ENCODE measurements at regions not wholly inside any gene's neighbourhood (a gene's known extent, or its start where the extent isn't known, plus 50 kb on each side); places are given as distances from the start of the nearest gene placed in this dataset.

- Mint-ChIP-seq H3K4me1 (ENCODE audit: low read depth) (no peaks in the 10 kb centered on the region), H3K36me3 (ENCODE audit: low read depth) (no peaks in the 10 kb centered on the region), H3K9me3 (no peaks in the 10 kb centered on the region), H3K27ac (no peak overlapping the region), H3K27me3 (ENCODE audit: low read depth) (no peaks in the 10 kb centered on the region), H3K4me3 (no peak overlapping the region)
- DNase-seq (ENCODE audit: low spot score): no peak
Measured at GRCh38 chr16:86965331-86965730, 351.9 kb downstream of the C16orf95 start.

DNA sequence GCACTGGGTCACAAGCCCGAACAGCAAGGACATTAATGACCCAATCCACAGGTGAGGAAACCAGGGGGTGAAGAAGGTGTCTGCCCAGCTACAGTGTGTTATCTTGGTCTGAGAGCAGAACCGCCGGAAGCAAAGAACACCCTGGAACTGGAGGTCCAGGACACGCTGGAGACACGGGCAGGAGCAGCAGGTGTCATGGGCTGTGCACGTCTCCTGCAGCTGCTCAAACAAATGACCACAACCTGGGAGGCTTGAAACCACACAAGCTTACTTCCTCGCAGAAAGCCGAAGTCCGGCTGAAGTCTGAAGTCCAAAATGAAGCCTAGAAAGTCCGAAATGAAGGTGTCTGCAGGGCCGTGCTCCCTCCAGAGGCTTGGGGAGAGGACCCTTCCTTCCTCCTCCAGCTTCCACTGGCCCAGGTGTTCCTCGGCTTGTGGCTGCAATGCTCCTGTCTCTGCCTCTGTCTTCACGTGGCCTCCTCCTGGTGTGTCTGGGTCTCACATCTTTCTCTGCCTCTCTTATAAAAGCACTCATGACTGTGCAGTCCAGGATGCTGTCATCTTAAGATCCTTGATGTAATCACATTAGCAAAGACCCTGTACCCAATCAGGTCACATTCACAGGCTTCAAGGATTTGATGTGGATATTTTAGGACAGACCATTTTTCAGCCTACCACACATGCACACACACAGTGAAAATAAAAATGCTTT is 351.2 kb downstream of the C16orf95 start:
- no peak overlapping the region for H3K4me3 Mint-ChIP-seq
- no peak for DNase-seq (ENCODE audit: low spot score)
- no peaks in the 10 kb centered on the region for H3K27me3 Mint-ChIP-seq (ENCODE audit: low read depth)
- no peaks in the 10 kb centered on the region for H3K36me3 Mint-ChIP-seq (ENCODE audit: low read depth)
- no peaks in the 10 kb centered on the region for H3K9me3 Mint-ChIP-seq
- no peak overlapping the region for H3K27ac Mint-ChIP-seq
- no peaks in the 10 kb centered on the region for H3K4me1 Mint-ChIP-seq (ENCODE audit: low read depth)

GRCh38 chr16:86966777-86967176 is 350.4 kb downstream of the C16orf95 start:
- no peaks in the 10 kb centered on the region for H3K36me3 Mint-ChIP-seq (ENCODE audit: low read depth)
- no peak for DNase-seq (ENCODE audit: low spot score)
- H3K9me3 Mint-ChIP-seq: no peaks in the 10 kb centered on the region
- H3K27me3 Mint-ChIP-seq (ENCODE audit: low read depth): no peaks in the 10 kb centered on the region
- H3K27ac Mint-ChIP-seq: no peak overlapping the region
- H3K4me3 Mint-ChIP-seq: no peak overlapping the region
- H3K4me1 Mint-ChIP-seq (ENCODE audit: low read depth): no peaks in the 10 kb centered on the region

GRCh38 chr16:86968866-86969265 is 348.3 kb downstream of the C16orf95 start:
- no peaks in the 10 kb centered on the region for H3K4me1 Mint-ChIP-seq (ENCODE audit: low read depth)
- no peak overlapping the region for H3K27ac Mint-ChIP-seq
- H3K27me3 Mint-ChIP-seq (ENCODE audit: low read depth): no peaks in the 10 kb centered on the region
- DNase-seq (ENCODE audit: low spot score): no peak
- no peaks in the 10 kb centered on the region for H3K9me3 Mint-ChIP-seq
- H3K36me3 Mint-ChIP-seq (ENCODE audit: low read depth): no peaks in the 10 kb centered on the region
- no peak overlapping the region for H3K4me3 Mint-ChIP-seq

GRCh38 chr16:86969716-86970115 is 347.5 kb downstream of the C16orf95 start:
- no peak overlapping the region for H3K27ac Mint-ChIP-seq

GRCh38 chr16:86970279-86970678 is 346.9 kb downstream of the C16orf95 start:
- H3K4me1 Mint-ChIP-seq (ENCODE audit: low read depth): no peaks in the 10 kb centered on the region
- DNase-seq (ENCODE audit: low spot score): no peak
- no peak overlapping the region for H3K27ac Mint-ChIP-seq
- H3K27me3 Mint-ChIP-seq (ENCODE audit: low read depth): no peaks in the 10 kb centered on the region
- no peaks in the 10 kb centered on the region for H3K9me3 Mint-ChIP-seq
- no peaks in the 10 kb centered on the region for H3K36me3 Mint-ChIP-seq (ENCODE audit: low read depth)
- no peak overlapping the region for H3K4me3 Mint-ChIP-seq

More at GRCh38 chr16:86969716-86970115, 347.5 kb downstream of the C16orf95 start:
- Mint-ChIP-seq H3K4me3 (no peak overlapping the region), H3K9me3 (no peaks in the 10 kb centered on the region), H3K4me1 (ENCODE audit: low read depth) (no peaks in the 10 kb centered on the region), H3K27me3 (ENCODE audit: low read depth) (no peaks in the 10 kb centered on the region), H3K36me3 (ENCODE audit: low read depth) (no peaks in the 10 kb centered on the region)
- DNase-seq (ENCODE audit: low spot score): no peak

DNA sequence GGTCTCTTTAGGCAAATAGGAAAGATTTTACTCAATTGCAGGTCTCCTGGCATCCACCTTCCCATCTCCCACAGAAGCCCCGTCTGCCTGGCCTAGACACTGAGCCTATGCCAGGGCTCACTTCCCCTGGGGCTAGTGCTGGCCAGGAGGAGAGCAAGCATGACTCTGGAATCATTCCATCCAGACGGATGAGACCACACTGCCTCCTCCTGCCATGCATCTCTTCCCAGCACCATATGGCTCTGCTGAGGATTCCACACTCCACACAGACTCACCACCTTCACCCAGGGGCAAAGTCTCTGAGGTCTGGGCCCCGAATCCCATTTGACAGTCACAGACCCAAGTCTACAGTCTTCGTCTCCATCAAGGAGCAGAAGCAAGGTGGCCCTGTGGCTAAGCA is 346.5 kb downstream of the C16orf95 start:
- Mint-ChIP-seq H3K36me3 (ENCODE audit: low read depth) (no peaks in the 10 kb centered on the region), H3K9me3 (no peaks in the 10 kb centered on the region), H3K27ac (no peak overlapping the region), H3K4me3 (no peak overlapping the region), H3K27me3 (ENCODE audit: low read depth) (no peaks in the 10 kb centered on the region), H3K4me1 (ENCODE audit: low read depth) (no peaks in the 10 kb centered on the region)
- DNase-seq (ENCODE audit: low spot score): no peak

- Mint-ChIP-seq H3K4me1 (ENCODE audit: low read depth) (no peaks in the 10 kb centered on the region), H3K4me3 (no peak overlapping the region), H3K9me3 (no peaks in the 10 kb centered on the region), H3K27ac (no peak overlapping the region), H3K36me3 (ENCODE audit: low read depth) (no peaks in the 10 kb centered on the region), H3K27me3 (ENCODE audit: low read depth) (no peaks in the 10 kb centered on the region)
- no peak for DNase-seq (ENCODE audit: low spot score)
Measured at GRCh38 chr16:86971251-86971650, 345.9 kb downstream of the C16orf95 start.

- H3K36me3 Mint-ChIP-seq (ENCODE audit: low read depth): no peaks in the 10 kb centered on the region
- H3K27me3 Mint-ChIP-seq (ENCODE audit: low read depth): no peaks in the 10 kb centered on the region
- no peak for DNase-seq (ENCODE audit: low spot score)
- H3K27ac Mint-ChIP-seq: no peak overlapping the region
- no peaks in the 10 kb centered on the region for H3K9me3 Mint-ChIP-seq
- no peak overlapping the region for H3K4me3 Mint-ChIP-seq
- H3K4me1 Mint-ChIP-seq (ENCODE audit: low read depth): no peaks in the 10 kb centered on the region
Measured at GRCh38 chr16:86974120-86974519, 343.1 kb downstream of the C16orf95 start.

- H3K27me3 Mint-ChIP-seq (ENCODE audit: low read depth): no peaks in the 10 kb centered on the region
- no peaks in the 10 kb centered on the region for H3K36me3 Mint-ChIP-seq (ENCODE audit: low read depth)
- H3K4me1 Mint-ChIP-seq (ENCODE audit: low read depth): no peaks in the 10 kb centered on the region
- H3K27ac Mint-ChIP-seq: no peak overlapping the region
- no peaks in the 10 kb centered on the region for H3K9me3 Mint-ChIP-seq
- no peak overlapping the region for H3K4me3 Mint-ChIP-seq
- no peak for DNase-seq (ENCODE audit: low spot score)
Measured at GRCh38 chr16:86975445-86975844, 341.7 kb downstream of the C16orf95 start.

DNA sequence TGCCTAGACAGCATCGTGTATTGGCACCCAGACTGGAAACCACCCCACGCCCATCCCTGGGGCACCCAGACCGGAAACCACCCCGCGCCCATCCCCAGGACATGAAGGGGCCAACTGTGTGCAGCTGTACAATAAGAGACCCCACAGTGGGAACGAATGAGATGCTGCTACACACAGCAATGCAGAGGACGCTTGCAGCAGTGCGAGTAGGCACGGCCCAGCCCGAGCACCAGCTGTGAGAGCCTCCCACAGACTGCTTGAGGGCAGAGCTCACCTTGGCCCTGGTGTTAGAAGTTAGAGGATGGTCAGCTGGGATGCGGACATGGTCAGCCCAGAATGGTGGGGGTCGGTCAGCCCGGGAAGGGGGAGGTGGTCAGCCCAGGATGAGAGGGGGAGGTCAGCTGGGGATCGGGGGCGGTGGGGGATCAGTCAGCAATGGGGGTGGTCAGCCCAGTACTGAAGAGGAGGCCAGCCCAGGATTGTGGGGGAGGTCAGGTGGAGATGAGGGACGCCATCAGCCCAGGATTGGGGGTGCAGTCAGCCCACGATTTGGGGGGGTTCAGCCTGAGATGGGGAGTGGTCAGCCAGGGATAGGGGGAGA is 340.0 kb downstream of the C16orf95 start:
- Mint-ChIP-seq H3K27ac (no peak overlapping the region), H3K36me3 (ENCODE audit: low read depth) (no peaks in the 10 kb centered on the region), H3K9me3 (no peaks in the 10 kb centered on the region), H3K4me3 (no peak overlapping the region), H3K27me3 (ENCODE audit: low read depth) (no peaks in the 10 kb centered on the region), H3K4me1 (ENCODE audit: low read depth) (no peaks in the 10 kb centered on the region)
- no peak for DNase-seq (ENCODE audit: low spot score)

- no peaks in the 10 kb centered on the region for H3K27me3 Mint-ChIP-seq (ENCODE audit: low read depth)
- no peaks in the 10 kb centered on the region for H3K4me1 Mint-ChIP-seq (ENCODE audit: low read depth)
- no peaks in the 10 kb centered on the region for H3K36me3 Mint-ChIP-seq (ENCODE audit: low read depth)
- DNase-seq (ENCODE audit: low spot score): no peak
- no peak overlapping the region for H3K27ac Mint-ChIP-seq
- no peaks in the 10 kb centered on the region for H3K9me3 Mint-ChIP-seq
- H3K4me3 Mint-ChIP-seq: no peak overlapping the region
Measured at GRCh38 chr16:86978445-86979030, 338.7 kb downstream of the C16orf95 start.

GRCh38 chr16:86979061-86979460 is 338.1 kb downstream of the C16orf95 start:
- no peak for DNase-seq (ENCODE audit: low spot score)

GRCh38 chr16:86979984-86980553 is 337.1 kb downstream of the C16orf95 start:
- no peak for DNase-seq (ENCODE audit: low spot score)
- Mint-ChIP-seq H3K4me1 (ENCODE audit: low read depth) (no peaks in the 10 kb centered on the region), H3K4me3 (no peak overlapping the region), H3K27me3 (ENCODE audit: low read depth) (no peaks in the 10 kb centered on the region), H3K9me3 (no peaks in the 10 kb centered on the region), H3K27ac (no peak overlapping the region), H3K36me3 (ENCODE audit: low read depth) (no peaks in the 10 kb centered on the region)

More at GRCh38 chr16:86979061-86979460, 338.1 kb downstream of the C16orf95 start:
- Mint-ChIP-seq H3K4me1 (ENCODE audit: low read depth) (no peaks in the 10 kb centered on the region), H3K27ac (no peak overlapping the region), H3K36me3 (ENCODE audit: low read depth) (no peaks in the 10 kb centered on the region), H3K9me3 (no peaks in the 10 kb centered on the region), H3K4me3 (no peak overlapping the region), H3K27me3 (ENCODE audit: low read depth) (no peaks in the 10 kb centered on the region)

All from T-helper 2 cell treated with Interferon-gamma antibody and Interleukin-4, amounts not matched to agents 5 μg/mL and 100 μg/mL, for 36 hours (primary cell).